ENCODE measurements at regions not wholly inside any gene's neighbourhood (a gene's known extent, or its start where the extent isn't known, plus 50 kb on each side); places are given as distances from the start of the nearest gene placed in this dataset.

GRCh38 chr13:33711436-33711835 lies 106.5 kb upstream of the RFC3 start:
- TF ChIP-seq CTCF (conservative IDR thresholded peaks at IDR 0.05): no peak
- TF ChIP-seq ZFX (IDR thresholded peaks at IDR 0.05): no peak

Data from C4-2B (cell line).